Loucy (cell line): ENCODE measurements at regions not wholly inside any gene's neighbourhood (a gene's known extent, or its start where the extent isn't known, plus 50 kb on each side); places are given as distances from the start of the nearest gene placed in this dataset.

Experiments used
- CTCF ChIP-seq: fragments of 200-600 bp; sonication (generic); conservative IDR thresholded peaks from 2 replicates; pipeline ENCODE4 v1.5.1; 2014; ENCODE audit warnings: mild to moderate bottlenecking, antibody characterized with exemption, low read length
- EZH2phosphoT487 ChIP-seq: fragments of 200-600 bp; IDR thresholded peaks from 2 replicates; pipeline ENCODE4 v1.6.1; 2018; ENCODE audit warnings: antibody characterized with exemption, mild to moderate bottlenecking, moderate library complexity, borderline replicate concordance

GRCh38 chr3:159185443-159186050 is 383.7 kb downstream of the MFSD1 start:
- no peak for TF ChIP-seq CTCF
- TF ChIP-seq EZH2phosphoT487 = no peak
